HepG2 (cell line): ENCODE measurements at regions not wholly inside any gene's neighbourhood (a gene's known extent, or its start where the extent isn't known, plus 50 kb on each side); places are given as distances from the start of the nearest gene placed in this dataset.
"Not testable (repeated sequence)": the region's sequence is repeated elsewhere in the genome, so short reads cannot be mapped to it uniquely, and the experiment has no call there.

Experiments used
- ATAC-seq: fragments of 200-7000 bp; cut with Tn5 transposase; 3 replicates; pipeline ENCODE4 v1.9.1; 2020; ENCODE audit warnings: mild to moderate bottlenecking, moderate library complexity
- BruUV-seq: library from RNA; stranded (reverse); fragments of 400-500 nt; replicated peaks from 2 replicates; lab custom pipeline; 2021; lab: Mats Ljungman, UMichigan
- CTCF ChIA-PET: fragments of 300-600 bp; formaldehyde crosslinking; extraction: SDS; loops from one replicate; lab custom pipeline; 2021; ENCODE audit warnings: low total read pairs, inconsistent platforms, low intra/inter-chr PET ratio; lab: Yijun Ruan, JAX
- POLR2A ChIA-PET: fragments of 350-600 bp; sonication (Branson Sonifier 250); formaldehyde crosslinking; loops from one replicate; lab custom pipeline; 2020; ENCODE audit warnings: antibody characterized with exemption, inconsistent platforms; lab: Yijun Ruan, JAX
- DNase-seq: peaks from one replicate; pipeline ENCODE4 v3.0.0-alpha.2; 2015; ENCODE audit warnings: low spot score
- FAIRE-seq: peaks from 3 replicates; lab custom pipeline; 2011; peaks lifted over from hg19 to GRCh38; lab: Jason Lieb, UNC
- H2AFZ ChIP-seq: one replicate; pipeline ENCODE4 v1.6.1; 2011; ENCODE audit warnings: low read length, inconsistent platforms
- H3K27ac ChIP-seq: fragments of 300-600 bp; 3 replicates; pipeline ENCODE4 v1.8.0; 2011; ENCODE audit warnings: mixed run types, mild to moderate bottlenecking, mixed read lengths, low read length, inconsistent platforms; ENCODE audit not compliant: insufficient read depth; ENCODE audit errors: extremely low read length
- H3K27me3 ChIP-seq, 2 experiments: fragments of 200-600 bp in 1 of 2; 2 replicates in 1 of 2; 3 replicates in 1 of 2; pipeline versions ENCODE4 v1.6.0 to v1.8.0; 2011; ENCODE audit warnings: low read length in 2 of 2, mild to moderate bottlenecking in 2 of 2, moderate library complexity in 2 of 2, inconsistent platforms in 1 of 2; ENCODE audit not compliant: insufficient read depth in 2 of 2, control insufficient read depth in 1 of 2
- H3K36me3 ChIP-seq, 2 experiments: fragments of 200-600 bp in 1 of 2; replicated peaks in 1 of 2; 2 replicates in 1 of 2; 3 replicates in 1 of 2; pipeline versions ENCODE4 v1.5.1 to v1.8.0; 2011; ENCODE audit warnings: low read length in 2 of 2, inconsistent platforms in 1 of 2; ENCODE audit not compliant: insufficient read depth in 2 of 2, control insufficient read depth in 1 of 2
- H3K4me1 ChIP-seq: 2 replicates; pipeline ENCODE4 v1.5.1; 2012; ENCODE audit warnings: low read length, inconsistent platforms; ENCODE audit not compliant: insufficient read depth
- H3K4me2 ChIP-seq: 2 replicates; pipeline ENCODE4 v1.6.0; 2011; ENCODE audit warnings: low read depth, low read length, inconsistent platforms
- H3K4me3 ChIP-seq, 3 experiments: fragments of 200-600 bp in 1 of 3; sonication (generic), shearing (Covaris generic) in 1 of 3; replicated peaks in 1 of 3; 2 replicates each; pipeline ENCODE4 v1.5.1; 2011 to 2016; ENCODE audit warnings: low read length in 3 of 3, inconsistent platforms in 2 of 3, low read depth in 2 of 3, mild to moderate bottlenecking in 2 of 3, control low read depth in 1 of 3, mixed read lengths in 1 of 3; ENCODE audit not compliant: insufficient read depth in 1 of 3
- H3K79me2 ChIP-seq: one replicate; pipeline ENCODE4 v1.6.1; 2011; ENCODE audit warnings: low read length, inconsistent platforms; ENCODE audit not compliant: insufficient read depth
- H3K9ac ChIP-seq: 2 replicates; pipeline ENCODE4 v1.6.0; 2011; ENCODE audit warnings: mild to moderate bottlenecking, low read depth, low read length, inconsistent platforms; ENCODE audit not compliant: insufficient read depth
- H3K9me3 ChIP-seq: 2 replicates; pipeline ENCODE4 v1.5.1; 2012; ENCODE audit warnings: mild to moderate bottlenecking, low read length
- H4K20me1 ChIP-seq: 2 replicates; pipeline ENCODE4 v1.6.0; 2011; ENCODE audit warnings: inconsistent platforms, mild to moderate bottlenecking, low read length, moderate library complexity; ENCODE audit not compliant: insufficient read depth
- KDM5A ChIP-seq: fragments of 200-600 bp; sonication (generic); IDR thresholded peaks from 2 replicates; pipeline ENCODE4 v1.7.0; 2018; ENCODE audit warnings: antibody characterized with exemption, mild to moderate bottlenecking, low read length, borderline replicate concordance
- MLX ChIP-seq: IDR thresholded peaks from 2 replicates; pipeline ENCODE4 v1.6.1; 2016
- SALL1 ChIP-seq: sonication (generic); formaldehyde crosslinking; IDR thresholded peaks from 2 replicates; pipeline ENCODE4 v1.8.0; 2022; ENCODE audit warnings: mild to moderate bottlenecking, missing genetic modification reagents
- SMARCE1 ChIP-seq: fragments of 450-650 bp; IDR thresholded peaks from 2 replicates; pipeline ENCODE4 v1.6.1; 2017; ENCODE audit warnings: borderline replicate concordance
- ZNF124 ChIP-seq: sonication (generic); formaldehyde crosslinking; IDR thresholded peaks from 2 replicates; pipeline ENCODE4 v1.4.0; 2020; ENCODE audit warnings: missing genetic modification reagents
- ZNF264 ChIP-seq: sonication (generic); formaldehyde crosslinking; IDR thresholded peaks from 2 replicates; pipeline ENCODE4 v1.4.0; 2020; ENCODE audit warnings: missing genetic modification reagents
- ZNF44 ChIP-seq: sonication (generic); formaldehyde crosslinking; IDR thresholded peaks from 2 replicates; pipeline ENCODE4 v1.5.1; 2020; ENCODE audit warnings: mild to moderate bottlenecking, missing genetic modification reagents
- ZSCAN9 ChIP-seq: IDR thresholded peaks from 2 replicates; pipeline ENCODE4 v1.6.1; 2016; ENCODE audit warnings: borderline replicate concordance
- WGBS: methylation state at CpG from one replicate; pipeline ENCODE4 v1.1.6; 2017; ENCODE audit warnings: low lambda C conversion rate; 5-methylcytosine and 5-hydroxymethylcytosine counted together
- in situ Hi-C: cut with HindIII; loops from 2 replicates; pipeline ENCODE4 v1.10.0; 2017; ENCODE audit warnings: low pct_unique_long_range_greater_than_20kb; ENCODE audit not compliant: extremely low pct_ligation_motif_present
- intact Hi-C: fragments of 100-400 bp; cut with micrococcal nuclease; formaldehyde crosslinking; loops from one replicate; pipeline ENCODE4 v1.10.0; 2022; ENCODE audit not compliant: unreplicated experiment
- TF ChIP-seq, protein P1 (sequence below): sonication (generic); formaldehyde crosslinking; IDR thresholded peaks from 2 replicates; pipeline ENCODE4 v1.4.0; 2020; ENCODE audit warnings: missing genetic modification reagents

DNA sequence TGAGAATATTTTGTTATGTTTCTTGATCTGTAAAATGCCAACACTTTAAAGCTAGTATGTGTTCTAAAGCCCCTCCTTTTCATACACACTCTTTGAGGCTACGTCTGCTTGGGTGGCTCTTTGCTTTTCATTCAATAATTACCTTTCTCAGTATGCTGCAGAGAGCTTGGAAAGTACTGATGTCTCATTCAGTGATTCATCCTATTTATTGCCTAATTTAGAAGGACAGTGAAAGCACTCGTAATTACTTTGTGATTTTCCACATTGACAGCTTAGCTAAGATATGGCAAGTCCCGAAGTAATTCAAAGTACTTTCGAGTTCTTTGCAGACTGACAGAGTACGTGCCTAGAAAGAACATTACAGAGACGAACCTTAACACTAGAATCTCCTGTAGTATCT, 57.2 kb downstream of the BMP15 start:
- Histone ChIP-seq H3K27ac (no peak overlapping the region), H3K79me2 (no peaks in the 10 kb centered on the region), H3K4me1 (no peaks in the 10 kb centered on the region), H3K4me3 (no peak overlapping the region), H2AFZ (no peak overlapping the region), H3K27me3 (no peaks in the 10 kb centered on the region), H3K9ac (no peak overlapping the region), H3K4me2 (no peak overlapping the region), H3K9me3 (no peaks in the 10 kb centered on the region), H3K36me3 (no peaks in the 10 kb centered on the region), H4K20me1 (no peaks in the 10 kb centered on the region)
- DNase-seq (no peak), ATAC-seq (no peak), FAIRE-seq (no peak)
- in situ Hi-C loops = no loop called here
- intact Hi-C loops = no loop called here
- ChIA-PET CTCF (no interaction called here), POLR2A (no interaction called here)
- TF ChIP-seq SALL1 (CRISPR knock-in tag) = no peak
- no peak for TF ChIP-seq ZNF44 (CRISPR knock-in tag)
- no peak for TF ChIP-seq MLX (CRISPR knock-in tag)
- no peak for TF ChIP-seq ZNF264 (CRISPR knock-in tag)
- no peak for TF ChIP-seq ZNF124
- no peak for TF ChIP-seq SMARCE1
- TF ChIP-seq, protein P1, sequence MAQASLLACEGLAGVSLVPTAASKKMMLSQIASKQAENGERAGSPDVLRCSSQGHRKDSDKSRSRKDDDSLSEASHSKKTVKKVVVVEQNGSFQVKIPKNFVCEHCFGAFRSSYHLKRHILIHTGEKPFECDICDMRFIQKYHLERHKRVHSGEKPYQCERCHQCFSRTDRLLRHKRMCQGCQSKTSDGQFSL = no peak
- no peak for TF ChIP-seq KDM5A
- TF ChIP-seq ZSCAN9 = no peak
- BruUV-seq = no TSS peak
- 22% methylated on average over 6 of the region's 6 CpGs for WGBS

- in situ Hi-C loops, ATAC-seq, H3K27ac ChIP-seq, H3K9ac ChIP-seq, DNase-seq, CTCF ChIA-PET, H3K4me3 ChIP-seq, H3K4me2 ChIP-seq, FAIRE-seq, H3K4me1 ChIP-seq, BruUV-seq, POLR2A ChIA-PET, H2AFZ ChIP-seq, H3K9me3 ChIP-seq, H3K79me2 ChIP-seq, H3K27me3 ChIP-seq, H3K36me3 ChIP-seq, intact Hi-C loops, H4K20me1 ChIP-seq: not testable (repeated sequence)
- 3% methylated on average over 4 of the region's 7 CpGs for WGBS
Observed at GRCh38 chrX:50968871-50969635, 58.5 kb downstream of the BMP15 start.
